ENCODE measurements at regions not wholly inside any gene's neighbourhood (a gene's known extent, or its start where the extent isn't known, plus 50 kb on each side); places are given as distances from the start of the nearest gene placed in this dataset.

- H3K36me3 ChIP-seq (ENCODE audit: insufficient read depth in 1 of 2, low read depth in 1 of 2), result no peaks in the 10 kb centered on the region
- H3K27me3 ChIP-seq (ENCODE audit: insufficient read depth in 3 of 3, low read length in 2 of 3), result no peaks in the 10 kb centered on the region
- no peaks in the 10 kb centered on the region for H3K9me3 ChIP-seq
- no peak for DNase-seq
- peak overlapping the region; percentile 2 for H3K27ac ChIP-seq
- ATAC-seq, result no peak
- intact Hi-C loops (cut with DNase I), result no loop called here
- H3K4me1 ChIP-seq, result peaks cover 24% of the 10 kb centered on the region
- 66 to 75% (median 71%) methylated on average over 4 of the region's 4 CpGs for WGBS, 3 donors
- H3K4me3 ChIP-seq, result no peak overlapping the region
- no peak for TF ChIP-seq CTCF (IDR thresholded peaks at IDR 0.05)
Measured at GRCh38 chr18:27415495-27415894, 230.4 kb upstream of the CHST9 start.

GRCh38 chr18:27414682-27415081, 229.6 kb upstream of the CHST9 start:
- intact Hi-C loops (cut with DNase I), result loop anchor here in 1 of 2 donors (5.0 kb wide), 2 partner anchors 37 to 148 kb away; no protein-coding TSS in a partner anchor
- DNase-seq, result no peak
- no peak for TF ChIP-seq CTCF (IDR thresholded peaks at IDR 0.05)
- no peak for ATAC-seq
- no peaks in the 10 kb centered on the region for H3K9me3 ChIP-seq
- no peak overlapping the region for H3K4me3 ChIP-seq
- no peaks in the 10 kb centered on the region for H3K27me3 ChIP-seq (ENCODE audit: insufficient read depth in 3 of 3, low read length in 2 of 3)
- H3K36me3 ChIP-seq (ENCODE audit: insufficient read depth in 1 of 2, low read depth in 1 of 2), result no peaks in the 10 kb centered on the region
- peak overlapping the region; percentile 84 for H3K27ac ChIP-seq
- 73 to 79% (median 75%) methylated on average over 1 of the region's 1 CpG for WGBS, 3 donors
- H3K4me1 ChIP-seq, result peaks cover 24% of the 10 kb centered on the region

- intact Hi-C loops (cut with DNase I), result loop anchor here in 1 of 2 donors (5.0 kb wide), 2 partner anchors 36 to 149 kb away; no protein-coding TSS in a partner anchor
- H3K27me3 ChIP-seq (ENCODE audit: insufficient read depth in 3 of 3, low read length in 2 of 3), result no peaks in the 10 kb centered on the region
- peak; percentile 94 to 99 (median 98) for ATAC-seq
- H3K4me1 ChIP-seq, result peaks cover 24% of the 10 kb centered on the region
- peak overlapping the region; percentile 84 for H3K27ac ChIP-seq
- H3K36me3 ChIP-seq (ENCODE audit: insufficient read depth in 1 of 2, low read depth in 1 of 2), result no peaks in the 10 kb centered on the region
- H3K4me3 ChIP-seq, result peak overlapping the region; percentile 46
- peak in 1 of 2 donors; percentile 25 for DNase-seq
- H3K9me3 ChIP-seq, result no peaks in the 10 kb centered on the region
- TF ChIP-seq CTCF (IDR thresholded peaks at IDR 0.05), result no peak
- 17 to 27% (median 18%) methylated on average over 7 of the region's 7 CpGs for WGBS, 3 donors
Measured at GRCh38 chr18:27413495-27414401, 228.6 kb upstream of the CHST9 start.

- no peak for ATAC-seq
- no peak for DNase-seq
- Histone ChIP-seq H3K36me3 (ENCODE audit: insufficient read depth in 1 of 2, low read depth in 1 of 2) (no peaks in the 10 kb centered on the region), H3K4me1 (peaks cover 24% of the 10 kb centered on the region), H3K27me3 (ENCODE audit: insufficient read depth in 3 of 3, low read length in 2 of 3) (no peaks in the 10 kb centered on the region), H3K27ac (peak overlapping the region; percentile 84), H3K9me3 (no peaks in the 10 kb centered on the region), H3K4me3 (no peak overlapping the region)
- 59 to 73% (median 63%) methylated on average over 1 of the region's 1 CpG for WGBS, 3 donors
- intact Hi-C loops (cut with DNase I), result loop anchor here in 1 of 2 donors (5.0 kb wide), 2 partner anchors 35 to 150 kb away; no protein-coding TSS in a partner anchor
- TF ChIP-seq CTCF (IDR thresholded peaks at IDR 0.05), result no peak
Measured at GRCh38 chr18:27412556-27412955, 227.4 kb upstream of the CHST9 start.

Measured in psoas muscle (tissue), 7 donors.